ENCODE measurements at regions not wholly inside any gene's neighbourhood (a gene's known extent, or its start where the extent isn't known, plus 50 kb on each side); places are given as distances from the start of the nearest gene placed in this dataset.

DNA sequence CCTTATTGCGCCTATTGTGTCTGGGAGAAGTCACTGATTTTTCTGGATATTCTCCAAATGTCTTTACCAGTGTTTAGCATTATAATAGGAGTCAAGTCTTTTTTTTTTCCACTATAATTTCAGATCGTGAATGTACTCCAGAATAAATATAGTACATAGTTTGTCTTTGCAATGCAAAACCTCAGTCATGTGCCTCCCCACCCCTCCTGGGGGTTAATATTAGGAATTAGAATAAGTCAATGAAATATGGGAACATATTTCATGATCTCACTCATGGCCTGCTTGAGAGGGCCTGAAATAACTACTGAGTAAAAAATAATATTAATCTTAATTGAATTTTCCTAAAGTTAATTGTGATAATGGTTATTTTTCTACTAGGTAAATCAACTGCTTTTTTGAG is 79.0 kb upstream of the TMEM170B start:
- Histone ChIP-seq H2BK120ac (ENCODE audit: low read depth, low read length) (no peak overlapping the region), H3K27ac (ENCODE audit: insufficient read depth, low read length) (no peak overlapping the region), H3K4me1 (ENCODE audit: control insufficient read depth, insufficient read depth, low read length) (peaks cover 5% of the 10 kb centered on the region), H2BK5ac (ENCODE audit: low read depth, low read length, poor library complexity, severe bottlenecking) (no peak overlapping the region), H3K79me1 (ENCODE audit: low read depth in 1 of 2, low read length in 2 of 2) (no peaks in the 10 kb centered on the region), H3K56ac (ENCODE audit: extremely low read depth, insufficient read depth, low read length) (no peak overlapping the region), H3K9me1 (ENCODE audit: insufficient read depth, low read length) (no peaks in the 10 kb centered on the region), H4K20me1 (ENCODE audit: insufficient read depth, low read length) (no peaks in the 10 kb centered on the region), H3K23ac (ENCODE audit: low read depth, low read length) (no peak overlapping the region), H3K9ac (ENCODE audit: low read depth, low read length) (no peak overlapping the region), H2BK20ac (ENCODE audit: low read depth, low read length) (no peak overlapping the region), H2BK15ac (ENCODE audit: low read depth, low read length) (no peak overlapping the region), H3K18ac (ENCODE audit: low read depth, low read length) (no peak overlapping the region), H4K91ac (ENCODE audit: insufficient read depth, low read depth, low read length) (no peak overlapping the region), H4K8ac (ENCODE audit: low read depth in 2 of 2, low read length in 2 of 2) (no peak overlapping the region), H3K27me3 (ENCODE audit: control insufficient read depth, insufficient read depth, low read length) (no peaks in the 10 kb centered on the region), H3K4me2 (ENCODE audit: low read depth, low read length) (no peak overlapping the region), H2AFZ (replicated peaks; ENCODE audit: low read length, poor library complexity) (no peak overlapping the region), H2AK5ac (ENCODE audit: low read depth, low read length) (no peak overlapping the region), H3K14ac (replicated peaks; ENCODE audit: low read depth, low read length) (no peak overlapping the region), H3K9me3 (ENCODE audit: control insufficient read depth, insufficient read depth, low read length) (no peaks in the 10 kb centered on the region; the same call in 1 of the 2 replicates), H3K4ac (ENCODE audit: low read depth, low read length) (no peak overlapping the region), H3K4me3 (ENCODE audit: insufficient read depth, low read depth, low read length) (no peak overlapping the region), H2AK9ac (replicated peaks; ENCODE audit: low read depth, low read length, poor library complexity) (no peak overlapping the region), H4K5ac (ENCODE audit: low read depth, low read length) (no peak overlapping the region), H3K36me3 (ENCODE audit: control insufficient read depth, insufficient read depth, low read length) (no peaks in the 10 kb centered on the region)
- CTCF ChIA-PET: no interaction called here
- in situ Hi-C loops (cut with MboI; ENCODE audit: low sequenced_read_pairs): no loop called here
- WGBS, 2 experiments (ENCODE audit: extremely low coverage in 2 of 2, insufficient read length in 1 of 2): no CpG with 5 or more reads among the region's 2 CpGs
- POLR2A ChIA-PET (ENCODE audit: unreplicated experiment): no interaction called here
- no peak for TF ChIP-seq BHLHE40 (IDR thresholded peaks at IDR 0.05; ENCODE audit: low read depth, low read length)
- TF ChIP-seq, protein P1, sequence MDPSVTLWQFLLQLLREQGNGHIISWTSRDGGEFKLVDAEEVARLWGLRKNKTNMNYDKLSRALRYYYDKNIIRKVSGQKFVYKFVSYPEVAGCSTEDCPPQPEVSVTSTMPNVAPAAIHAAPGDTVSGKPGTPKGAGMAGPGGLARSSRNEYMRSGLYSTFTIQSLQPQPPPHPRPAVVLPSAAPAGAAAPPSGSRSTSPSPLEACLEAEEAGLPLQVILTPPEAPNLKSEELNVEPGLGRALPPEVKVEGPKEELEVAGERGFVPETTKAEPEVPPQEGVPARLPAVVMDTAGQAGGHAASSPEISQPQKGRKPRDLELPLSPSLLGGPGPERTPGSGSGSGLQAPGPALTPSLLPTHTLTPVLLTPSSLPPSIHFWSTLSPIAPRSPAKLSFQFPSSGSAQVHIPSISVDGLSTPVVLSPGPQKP (IDR thresholded peaks at IDR 0.05; ENCODE audit: borderline replicate concordance, low read depth, low read length): no peak
- TF ChIP-seq, protein P2, sequence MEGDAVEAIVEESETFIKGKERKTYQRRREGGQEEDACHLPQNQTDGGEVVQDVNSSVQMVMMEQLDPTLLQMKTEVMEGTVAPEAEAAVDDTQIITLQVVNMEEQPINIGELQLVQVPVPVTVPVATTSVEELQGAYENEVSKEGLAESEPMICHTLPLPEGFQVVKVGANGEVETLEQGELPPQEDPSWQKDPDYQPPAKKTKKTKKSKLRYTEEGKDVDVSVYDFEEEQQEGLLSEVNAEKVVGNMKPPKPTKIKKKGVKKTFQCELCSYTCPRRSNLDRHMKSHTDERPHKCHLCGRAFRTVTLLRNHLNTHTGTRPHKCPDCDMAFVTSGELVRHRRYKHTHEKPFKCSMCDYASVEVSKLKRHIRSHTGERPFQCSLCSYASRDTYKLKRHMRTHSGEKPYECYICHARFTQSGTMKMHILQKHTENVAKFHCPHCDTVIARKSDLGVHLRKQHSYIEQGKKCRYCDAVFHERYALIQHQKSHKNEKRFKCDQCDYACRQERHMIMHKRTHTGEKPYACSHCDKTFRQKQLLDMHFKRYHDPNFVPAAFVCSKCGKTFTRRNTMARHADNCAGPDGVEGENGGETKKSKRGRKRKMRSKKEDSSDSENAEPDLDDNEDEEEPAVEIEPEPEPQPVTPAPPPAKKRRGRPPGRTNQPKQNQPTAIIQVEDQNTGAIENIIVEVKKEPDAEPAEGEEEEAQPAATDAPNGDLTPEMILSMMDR (conservative IDR thresholded peaks at IDR 0.05; ENCODE audit: low read depth, low read length): no peak
- TF ChIP-seq, protein P3, sequence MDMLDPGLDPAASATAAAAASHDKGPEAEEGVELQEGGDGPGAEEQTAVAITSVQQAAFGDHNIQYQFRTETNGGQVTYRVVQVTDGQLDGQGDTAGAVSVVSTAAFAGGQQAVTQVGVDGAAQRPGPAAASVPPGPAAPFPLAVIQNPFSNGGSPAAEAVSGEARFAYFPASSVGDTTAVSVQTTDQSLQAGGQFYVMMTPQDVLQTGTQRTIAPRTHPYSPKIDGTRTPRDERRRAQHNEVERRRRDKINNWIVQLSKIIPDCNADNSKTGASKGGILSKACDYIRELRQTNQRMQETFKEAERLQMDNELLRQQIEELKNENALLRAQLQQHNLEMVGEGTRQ (IDR thresholded peaks at IDR 0.05; ENCODE audit: low read depth, low read length): no peak
- TF ChIP-seq RAD21 (IDR thresholded peaks at IDR 0.05; ENCODE audit: low read length): no peak
- no peak for TF ChIP-seq MXI1 (IDR thresholded peaks at IDR 0.05; ENCODE audit: borderline replicate concordance, low read depth, low read length)
- TF ChIP-seq NFE2L2 (IDR thresholded peaks at IDR 0.05; ENCODE audit: low read depth, low read length): no peak
- no peak for TF ChIP-seq SMC3 (IDR thresholded peaks at IDR 0.05; ENCODE audit: low read depth, low read length)
- no peak for TF ChIP-seq CEBPB (IDR thresholded peaks at IDR 0.05; ENCODE audit: low read depth, low read length)
- no peak for TF ChIP-seq FOS (IDR thresholded peaks at IDR 0.05; ENCODE audit: low read depth, low read length)
- TF ChIP-seq MAFK (IDR thresholded peaks at IDR 0.05; ENCODE audit: low read depth, low read length): no peak
- no peak for TF ChIP-seq RCOR1 (IDR thresholded peaks at IDR 0.05; ENCODE audit: insufficient replicate concordance, low read length)
- TF ChIP-seq CHD1 (IDR thresholded peaks at IDR 0.05; ENCODE audit: low read depth, low read length): no peak
- no peak for TF ChIP-seq RFX5 (IDR thresholded peaks at IDR 0.05; ENCODE audit: low read depth, low read length)
- TF ChIP-seq POLR2A (IDR thresholded peaks at IDR 0.05; ENCODE audit: low read depth, low read length): no peak
- no peak for TF ChIP-seq MAZ (IDR thresholded peaks at IDR 0.05; ENCODE audit: borderline replicate concordance, low read depth, low read length)
- DNase-seq: no peak
- dilution Hi-C loops (cut with HindIII; ENCODE audit: low sequenced_read_pairs, unreplicated experiment): no loop called here
- ATAC-seq (ENCODE audit: low read depth): no peak
- BruUV-seq (replicated peaks): no TSS peak
- intact Hi-C loops (cut with micrococcal nuclease): no loop called here
